GM19463 (cell line): ENCODE measurements at regions not wholly inside any gene's neighbourhood (a gene's known extent, or its start where the extent isn't known, plus 50 kb on each side); places are given as distances from the start of the nearest gene placed in this dataset.

Experiments used
- ATAC-seq: cut with Tn5 transposase; IDR thresholded peaks from one replicate; pipeline ENCODE4 v1.9.1; 2021; ENCODE audit warnings: mild to moderate bottlenecking, moderate library complexity; ENCODE audit not compliant: unreplicated experiment

- ATAC-seq: no peak
These were observed 84.9 kb downstream of the MID1IP1 start for GRCh38 chrX:38886112-38886511.

- no peak for ATAC-seq
These were observed 86.0 kb downstream of the MID1IP1 start for GRCh38 chrX:38887222-38887621.

GRCh38 chrX:38890326-38890725, 89.1 kb downstream of the MID1IP1 start:
- no peak for ATAC-seq

- no peak for ATAC-seq
These were observed 89.7 kb downstream of the MID1IP1 start for GRCh38 chrX:38890963-38891362.

- peak; percentile 94 for ATAC-seq
These were observed 90.6 kb downstream of the MID1IP1 start for GRCh38 chrX:38891641-38892413.

GRCh38 chrX:38893441-38893840, 92.2 kb downstream of the MID1IP1 start:
- no peak for ATAC-seq

GRCh38 chrX:38895775-38896174, 94.5 kb downstream of the MID1IP1 start:
- no peak for ATAC-seq

- ATAC-seq: peak; percentile 77
These were observed 95.6 kb downstream of the MID1IP1 start for GRCh38 chrX:38896724-38897298.

GRCh38 chrX:38898261-38898660, 97.0 kb downstream of the MID1IP1 start:
- no peak for ATAC-seq

- ATAC-seq: no peak
These were observed 98.4 kb downstream of the MID1IP1 start for GRCh38 chrX:38899650-38900049.

- ATAC-seq: no peak
These were observed 99.5 kb downstream of the MID1IP1 start for GRCh38 chrX:38900719-38901118.

- no peak for ATAC-seq
These were observed 101.8 kb downstream of the MID1IP1 start for GRCh38 chrX:38902972-38903492.

GRCh38 chrX:38916801-38917200, 115.5 kb downstream of the MID1IP1 start:
- no peak for ATAC-seq

GRCh38 chrX:38917954-38918353, 116.7 kb downstream of the MID1IP1 start:
- no peak for ATAC-seq

- ATAC-seq: no peak
These were observed 117.9 kb downstream of the MID1IP1 start for GRCh38 chrX:38919202-38919601.

- no peak for ATAC-seq
These were observed 118.7 kb downstream of the MID1IP1 start for GRCh38 chrX:38919853-38920528.

- peak; percentile 64 for ATAC-seq
These were observed 122.3 kb downstream of the MID1IP1 start for GRCh38 chrX:38923451-38923969.

- no peak for ATAC-seq
These were observed 126.3 kb downstream of the MID1IP1 start for GRCh38 chrX:38927592-38927991.

GRCh38 chrX:38929966-38930421, 128.7 kb downstream of the MID1IP1 start:
- ATAC-seq: no peak

GRCh38 chrX:38930474-38930873, 129.2 kb downstream of the MID1IP1 start:
- ATAC-seq: no peak

GRCh38 chrX:38935561-38935960, 134.3 kb downstream of the MID1IP1 start:
- ATAC-seq: no peak
